ENCODE measurements at regions not wholly inside any gene's neighbourhood (a gene's known extent, or its start where the extent isn't known, plus 50 kb on each side); places are given as distances from the start of the nearest gene placed in this dataset.

DNA sequence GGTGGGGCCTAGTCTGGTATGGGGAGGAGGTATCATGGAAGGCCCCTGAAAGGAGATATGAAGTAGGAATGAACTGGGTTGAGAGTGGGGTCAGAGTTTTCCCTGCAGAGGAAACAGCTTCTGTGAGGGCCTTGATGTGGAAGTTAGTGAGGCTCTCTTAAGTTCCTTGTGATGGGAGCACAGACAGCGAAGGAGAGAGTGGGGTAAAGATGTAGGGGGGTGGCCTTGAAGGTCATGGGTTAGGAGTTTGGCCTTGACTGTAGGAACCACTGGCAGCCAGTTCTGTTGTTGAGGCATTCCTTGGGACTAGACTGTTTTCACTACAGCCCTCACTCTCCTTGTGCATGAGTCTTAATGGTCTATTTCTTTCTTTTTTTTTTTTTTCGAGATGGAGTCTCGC, 77.8 kb upstream of the NMNAT3 start (continued):
- TF ChIP-seq RBM34 (IDR thresholded peaks at IDR 0.05; ENCODE audit: borderline replicate concordance, insufficient read depth, low read length) (no peak), ZNF695 (CRISPR knock-in tag; IDR thresholded peaks at IDR 0.05) (no peak), ZNF76 (CRISPR knock-in tag; IDR thresholded peaks at IDR 0.05; ENCODE audit: borderline replicate concordance) (no peak), ZNF316 (IDR thresholded peaks at IDR 0.05) (no peak), FOXM1 (IDR thresholded peaks at IDR 0.05; ENCODE audit: low read depth) (no peak), FOXM1 (CRISPR knock-in tag; IDR thresholded peaks at IDR 0.05; ENCODE audit: low read depth) (no peak), AFF4 (CRISPR knock-in tag; IDR thresholded peaks at IDR 0.05) (no peak), ZNF639 (CRISPR knock-in tag; conservative IDR thresholded peaks at IDR 0.05 in 1 of 2, IDR thresholded peaks at IDR 0.05 in 1 of 2) (no peak), TAF9B (IDR thresholded peaks at IDR 0.05; ENCODE audit: partially characterized antibody) (no peak), SNIP1 (IDR thresholded peaks at IDR 0.05; ENCODE audit: low read depth) (no peak)
- TF ChIP-seq, protein P1, sequence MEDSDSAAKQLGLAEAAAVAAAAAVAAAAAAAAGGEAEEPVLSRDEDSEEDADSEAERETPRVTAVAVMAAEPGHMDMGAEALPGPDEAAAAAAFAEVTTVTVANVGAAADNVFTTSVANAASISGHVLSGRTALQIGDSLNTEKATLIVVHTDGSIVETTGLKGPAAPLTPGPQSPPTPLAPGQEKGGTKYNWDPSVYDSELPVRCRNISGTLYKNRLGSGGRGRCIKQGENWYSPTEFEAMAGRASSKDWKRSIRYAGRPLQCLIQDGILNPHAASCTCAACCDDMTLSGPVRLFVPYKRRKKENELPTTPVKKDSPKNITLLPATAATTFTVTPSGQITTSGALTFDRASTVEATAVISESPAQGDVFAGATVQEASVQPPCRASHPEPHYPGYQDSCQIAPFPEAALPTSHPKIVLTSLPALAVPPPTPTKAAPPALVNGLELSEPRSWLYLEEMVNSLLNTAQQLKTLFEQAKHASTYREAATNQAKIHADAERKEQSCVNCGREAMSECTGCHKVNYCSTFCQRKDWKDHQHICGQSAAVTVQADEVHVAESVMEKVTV (CRISPR knock-in tag; IDR thresholded peaks at IDR 0.05), result no peak
- TF ChIP-seq, protein P2, sequence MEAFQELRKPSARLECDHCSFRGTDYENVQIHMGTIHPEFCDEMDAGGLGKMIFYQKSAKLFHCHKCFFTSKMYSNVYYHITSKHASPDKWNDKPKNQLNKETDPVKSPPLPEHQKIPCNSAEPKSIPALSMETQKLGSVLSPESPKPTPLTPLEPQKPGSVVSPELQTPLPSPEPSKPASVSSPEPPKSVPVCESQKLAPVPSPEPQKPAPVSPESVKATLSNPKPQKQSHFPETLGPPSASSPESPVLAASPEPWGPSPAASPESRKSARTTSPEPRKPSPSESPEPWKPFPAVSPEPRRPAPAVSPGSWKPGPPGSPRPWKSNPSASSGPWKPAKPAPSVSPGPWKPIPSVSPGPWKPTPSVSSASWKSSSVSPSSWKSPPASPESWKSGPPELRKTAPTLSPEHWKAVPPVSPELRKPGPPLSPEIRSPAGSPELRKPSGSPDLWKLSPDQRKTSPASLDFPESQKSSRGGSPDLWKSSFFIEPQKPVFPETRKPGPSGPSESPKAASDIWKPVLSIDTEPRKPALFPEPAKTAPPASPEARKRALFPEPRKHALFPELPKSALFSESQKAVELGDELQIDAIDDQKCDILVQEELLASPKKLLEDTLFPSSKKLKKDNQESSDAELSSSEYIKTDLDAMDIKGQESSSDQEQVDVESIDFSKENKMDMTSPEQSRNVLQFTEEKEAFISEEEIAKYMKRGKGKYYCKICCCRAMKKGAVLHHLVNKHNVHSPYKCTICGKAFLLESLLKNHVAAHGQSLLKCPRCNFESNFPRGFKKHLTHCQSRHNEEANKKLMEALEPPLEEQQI (IDR thresholded peaks at IDR 0.05), result no peak
